GF-D8 (cell line): ENCODE measurements at regions not wholly inside any gene's neighbourhood (a gene's known extent, or its start where the extent isn't known, plus 50 kb on each side); places are given as distances from the start of the nearest gene placed in this dataset.
"Not testable (repeated sequence)": the region's sequence is repeated elsewhere in the genome, so short reads cannot be mapped to it uniquely, and the experiment has no call there.

Source experiments
- DNase-seq: peaks from one replicate; lab custom pipeline; 2025; lab: John Stamatoyannopoulos, UW

DNA sequence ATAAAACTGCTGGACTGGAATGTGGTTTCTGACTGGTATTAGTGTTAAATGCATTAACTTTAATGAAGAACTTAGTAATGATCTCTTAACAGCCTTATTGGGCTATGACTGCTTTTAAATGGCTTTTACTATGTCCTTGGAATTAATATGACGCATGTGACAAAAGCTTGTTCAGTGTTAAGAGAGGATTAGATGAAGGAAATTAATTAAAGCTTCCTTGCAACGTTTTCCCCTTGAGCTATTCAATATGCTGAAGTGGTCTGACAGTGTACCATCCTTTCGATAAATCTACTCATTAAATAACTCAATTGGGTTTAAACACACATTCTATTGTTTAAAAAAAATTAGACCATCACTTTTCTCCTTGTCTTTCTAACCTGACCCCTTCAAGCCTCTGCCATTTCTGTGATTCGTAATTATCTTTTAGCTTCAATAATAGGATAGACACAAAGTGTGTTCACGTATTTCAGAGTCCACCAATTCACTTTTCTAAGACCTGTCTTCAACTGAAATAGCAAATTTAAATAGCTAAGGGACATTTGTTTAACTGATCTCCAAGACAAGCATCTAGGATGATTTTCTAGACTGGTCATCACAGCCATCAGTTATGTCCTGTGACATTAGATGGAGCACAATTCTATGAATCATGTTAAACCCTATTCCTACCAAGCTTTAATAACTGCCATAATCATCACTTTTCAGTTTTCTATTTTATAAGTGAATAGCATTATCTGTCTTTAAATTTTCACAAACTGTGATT lies 1258.0 kb upstream of the CDH9 start:
- no peak for DNase-seq

- not testable (repeated sequence) for DNase-seq
Observed at GRCh38 chr5:28287021-28287420, 1248.6 kb upstream of the CDH9 start.

DNA sequence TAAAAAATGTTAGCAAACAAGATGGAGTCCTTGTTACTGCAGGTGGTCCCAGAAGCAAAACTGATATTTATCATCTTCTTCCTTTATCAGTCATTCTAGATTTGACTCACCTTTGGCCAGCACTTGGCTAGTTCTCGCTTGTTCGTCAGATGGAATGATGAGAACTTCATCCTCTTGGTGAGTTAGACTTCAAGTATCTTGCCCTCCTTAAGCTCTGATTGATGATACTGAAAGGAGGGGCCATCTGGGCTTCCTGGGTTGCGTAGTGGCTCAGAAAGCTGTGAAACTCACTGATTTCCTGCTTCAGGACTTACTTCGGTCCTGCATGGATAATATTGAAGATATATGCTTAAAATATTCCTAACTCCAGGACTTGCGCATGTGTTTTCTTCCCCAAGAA lies 1248.2 kb upstream of the CDH9 start:
- DNase-seq = no peak

DNA sequence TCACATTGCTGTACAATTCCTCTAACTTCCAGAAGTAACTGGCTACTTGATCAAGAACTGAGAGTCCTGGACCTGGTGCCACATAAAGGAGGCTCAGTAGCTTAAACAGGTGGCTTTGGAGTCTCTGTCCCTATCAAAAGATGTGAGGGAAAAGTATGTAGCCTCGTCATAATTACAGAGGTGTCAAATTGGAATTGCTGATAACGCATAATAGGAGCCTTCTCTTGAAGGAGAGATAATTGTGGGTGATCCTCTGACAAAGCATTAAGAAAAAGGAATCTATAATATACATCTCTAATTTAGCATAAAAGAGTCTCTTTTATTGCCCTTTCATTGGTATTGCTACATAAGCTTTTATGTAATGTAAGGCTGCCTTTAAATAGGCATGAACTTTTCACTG lies 1246.4 kb upstream of the CDH9 start:
- DNase-seq = no peak

- no peak for DNase-seq
Observed at GRCh38 chr5:28281351-28281750, 1243.0 kb upstream of the CDH9 start.

- DNase-seq = no peak
Observed at GRCh38 chr5:28275931-28276330, 1237.5 kb upstream of the CDH9 start.

DNA sequence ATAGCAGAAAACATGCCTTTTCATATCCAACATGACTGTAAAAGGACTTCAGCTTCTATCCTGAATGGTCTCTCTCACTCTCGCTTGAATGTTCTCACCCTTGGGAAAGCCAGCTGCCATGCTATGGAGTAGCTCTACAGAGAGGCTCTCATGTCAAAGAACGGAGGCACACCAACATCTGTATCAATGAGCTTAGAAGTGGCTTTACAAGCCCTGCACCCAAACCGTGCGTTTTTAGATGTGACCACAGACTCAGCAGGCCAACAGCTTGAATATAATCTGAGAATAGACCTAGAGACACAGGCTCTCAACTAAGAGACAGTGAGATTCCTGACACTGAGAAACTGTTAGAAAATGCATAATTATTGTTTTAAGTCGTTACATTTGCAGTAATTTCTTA lies 1231.6 kb upstream of the CDH9 start:
- no peak for DNase-seq

DNA sequence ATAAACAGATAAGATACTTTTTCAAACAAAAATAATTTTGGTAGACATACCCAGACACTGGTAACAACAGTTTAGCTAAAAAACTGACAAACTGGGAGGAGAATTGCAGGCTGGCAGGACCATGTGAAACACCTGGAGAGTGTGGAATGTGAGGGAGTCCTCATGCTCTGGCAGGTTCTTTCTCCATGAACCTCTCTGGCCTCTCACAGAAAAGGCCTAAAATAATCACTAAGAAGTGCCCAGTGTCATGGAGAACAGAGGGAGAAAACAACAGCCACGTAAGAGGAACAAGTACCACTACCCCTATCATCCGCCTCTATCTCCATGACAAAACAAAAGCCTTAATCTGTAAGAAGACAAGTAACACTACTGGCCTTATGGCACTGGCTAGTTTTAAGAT lies 1227.5 kb upstream of the CDH9 start:
- no peak for DNase-seq

- DNase-seq = no peak
Observed at GRCh38 chr5:28254846-28255245, 1216.5 kb upstream of the CDH9 start.

- no peak for DNase-seq
Observed at GRCh38 chr5:28253431-28253830, 1215.0 kb upstream of the CDH9 start.

DNA sequence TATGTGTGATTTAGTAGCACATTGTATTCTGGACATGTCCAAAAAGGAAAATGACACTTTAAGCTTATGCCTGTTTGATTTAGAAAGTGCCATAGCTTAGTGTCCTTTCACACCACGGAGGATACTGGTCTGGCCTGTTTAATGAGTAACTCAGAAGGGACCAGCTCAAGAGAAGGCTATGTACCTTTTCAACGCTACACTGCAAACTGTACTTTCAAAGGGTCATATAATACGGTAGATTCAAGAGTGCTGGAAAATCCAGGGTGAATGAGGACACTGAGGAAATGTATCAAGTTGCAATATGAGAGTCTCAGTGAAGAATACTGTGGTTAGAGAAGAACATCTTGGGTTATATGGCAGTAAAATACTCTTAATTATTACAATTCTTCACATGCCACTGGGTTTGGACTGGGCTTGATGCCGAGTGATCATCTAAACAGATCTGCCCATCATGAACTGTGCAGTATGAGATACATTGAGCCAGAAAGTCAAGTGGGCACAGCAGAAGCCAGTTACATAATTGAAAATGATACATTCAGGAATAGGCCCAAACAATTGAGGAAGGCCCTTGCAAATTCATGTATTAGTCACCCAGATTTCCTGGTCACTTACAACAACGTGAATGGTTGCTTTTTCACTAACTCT lies 1211.5 kb upstream of the CDH9 start:
- no peak for DNase-seq

DNA sequence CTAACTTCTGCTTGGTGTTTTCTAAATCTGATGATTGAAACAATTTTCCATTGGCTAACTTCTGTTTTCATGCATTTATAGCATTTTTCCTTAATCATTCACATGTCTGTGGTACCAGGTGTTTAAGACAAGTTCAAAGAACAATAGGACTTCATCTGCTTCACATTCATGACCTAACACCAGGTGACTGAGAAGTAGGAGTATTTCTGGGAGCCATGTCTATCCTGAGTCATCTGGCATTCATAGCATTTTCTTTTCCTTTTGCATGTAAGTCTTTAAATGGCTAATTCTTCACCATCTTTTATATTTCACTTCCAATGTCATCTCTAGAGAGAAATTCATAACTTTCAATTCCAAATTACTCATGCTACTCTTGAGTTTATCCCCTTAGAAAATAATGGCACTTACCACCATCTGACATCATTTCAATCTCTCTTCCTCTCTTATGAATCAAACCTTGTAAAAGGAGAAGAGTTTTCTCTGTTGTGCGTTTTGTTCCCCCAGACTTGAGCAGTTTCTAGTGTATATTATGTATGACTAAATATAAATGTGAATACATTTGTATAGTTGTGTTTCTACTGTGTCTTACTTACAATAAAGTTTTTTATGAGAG lies 1196.1 kb upstream of the CDH9 start:
- DNase-seq = no peak

DNA sequence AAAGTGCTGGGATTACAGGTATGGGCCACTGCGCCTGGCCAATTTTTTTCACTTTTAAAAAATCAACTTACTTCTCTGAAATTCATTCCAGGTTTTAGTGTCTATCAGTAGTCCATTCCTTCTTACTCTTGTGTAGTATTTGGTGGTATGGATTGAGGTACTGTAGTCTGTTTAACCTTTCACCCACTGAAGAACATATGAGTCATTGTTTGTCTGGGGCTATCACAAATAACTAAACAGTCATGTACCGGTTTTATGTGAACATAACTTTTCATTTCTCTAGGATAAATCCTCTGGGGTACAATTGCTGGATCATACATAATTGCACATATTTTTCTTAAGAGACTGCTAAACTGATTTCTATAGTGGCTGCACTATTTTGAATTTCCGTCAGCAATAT lies 1188.0 kb upstream of the CDH9 start:
- no peak for DNase-seq

DNA sequence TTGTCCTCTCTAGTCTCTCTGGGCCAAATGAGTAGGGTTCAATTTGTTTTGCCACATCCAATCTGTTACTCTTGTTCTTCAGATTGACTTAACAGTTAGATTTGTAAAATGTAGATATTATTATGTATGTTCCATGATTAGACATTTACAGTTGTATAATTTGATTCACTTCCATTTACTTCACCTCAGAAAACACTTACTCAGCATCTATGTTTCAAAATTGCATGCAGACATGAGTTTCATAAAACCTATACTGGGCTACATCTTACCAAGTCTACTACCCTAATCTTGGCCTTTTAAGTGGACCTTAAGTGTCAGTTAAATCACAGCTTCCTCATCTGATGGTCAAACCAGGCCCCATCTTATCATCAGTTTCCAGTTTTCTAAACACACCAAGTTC lies 1181.2 kb upstream of the CDH9 start:
- DNase-seq = no peak

DNA sequence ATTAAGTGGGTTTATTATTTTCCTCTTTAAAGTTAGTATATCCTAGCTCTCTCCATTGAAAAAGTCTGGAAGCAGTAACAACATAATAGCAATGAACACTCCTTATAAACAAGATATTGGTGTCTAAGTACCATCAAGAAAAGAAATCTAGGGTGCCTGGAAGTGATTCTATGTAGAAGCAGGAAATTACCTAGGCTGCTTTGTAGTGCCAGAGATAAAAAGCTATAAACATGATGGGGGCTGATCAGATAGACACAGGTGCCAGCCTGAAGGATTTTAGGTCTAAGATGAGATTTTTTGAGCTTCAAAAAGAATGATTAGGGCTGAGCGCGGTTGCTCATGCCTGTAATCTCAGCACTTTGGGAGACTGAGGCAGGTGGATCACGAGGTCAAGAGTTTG lies 1179.3 kb upstream of the CDH9 start:
- no peak for DNase-seq

DNA sequence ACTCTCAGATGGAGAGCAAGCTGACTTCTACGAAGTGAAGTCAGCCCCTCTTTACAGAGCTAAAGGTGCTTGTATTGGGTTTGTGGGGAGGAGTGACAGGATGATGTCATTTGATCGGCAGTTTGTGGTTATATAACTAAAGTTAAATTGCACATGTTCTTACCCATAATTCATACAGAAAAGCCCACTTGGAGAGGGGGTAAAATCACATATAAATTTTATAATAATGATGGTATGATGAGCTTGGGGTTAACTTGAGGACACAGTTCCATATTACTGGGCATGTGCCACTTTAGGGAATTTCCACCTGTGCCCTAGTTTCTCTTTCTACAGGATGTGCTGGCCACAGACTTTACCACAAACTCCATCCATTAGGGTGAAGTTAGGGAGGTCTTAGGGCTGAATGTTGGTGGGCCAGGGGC lies 1178.6 kb upstream of the CDH9 start:
- DNase-seq = no peak

DNA sequence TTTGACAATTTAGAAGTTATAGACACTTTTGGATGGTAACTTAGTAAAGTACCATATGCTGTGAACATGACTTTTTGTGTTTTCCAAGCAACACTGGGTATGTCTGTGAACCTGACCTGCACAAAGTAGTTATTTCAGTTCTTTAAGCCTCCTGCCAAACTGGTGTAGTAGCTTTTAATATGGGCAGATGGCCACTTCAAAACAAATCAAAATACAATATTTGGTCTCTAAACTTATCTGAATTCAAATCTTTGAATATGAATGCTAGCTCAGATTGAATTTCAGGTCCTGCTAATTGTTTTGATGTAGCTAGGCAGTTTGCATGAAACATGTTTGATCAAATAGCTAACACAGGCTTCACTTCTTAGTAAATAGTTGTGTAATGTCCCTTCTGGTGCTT lies 1176.7 kb upstream of the CDH9 start:
- no peak for DNase-seq

DNA sequence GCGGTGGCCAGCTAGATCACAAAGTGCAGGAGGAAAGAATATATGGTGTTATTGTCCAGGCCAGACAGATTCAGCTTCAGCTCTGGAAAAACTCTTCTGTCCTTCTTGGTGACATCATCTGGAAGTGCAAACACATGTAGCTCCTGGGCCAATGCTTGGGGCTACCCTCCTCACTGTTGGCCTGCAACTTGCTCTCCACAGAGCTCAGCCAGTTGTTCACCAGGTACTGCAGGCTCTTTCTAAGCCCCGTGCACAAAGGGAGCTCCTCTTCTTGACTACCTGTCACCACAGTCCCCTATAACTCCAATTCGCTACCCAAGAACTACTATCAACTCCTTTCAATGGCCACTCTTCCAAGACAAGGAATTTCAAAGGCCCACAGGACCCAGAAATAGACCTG lies 1175.9 kb upstream of the CDH9 start:
- DNase-seq = no peak

GRCh38 chr5:28208356-28208755 lies 1170.0 kb upstream of the CDH9 start:
- no peak for DNase-seq

GRCh38 chr5:28190011-28190410 lies 1151.6 kb upstream of the CDH9 start:
- DNase-seq = no peak

DNA sequence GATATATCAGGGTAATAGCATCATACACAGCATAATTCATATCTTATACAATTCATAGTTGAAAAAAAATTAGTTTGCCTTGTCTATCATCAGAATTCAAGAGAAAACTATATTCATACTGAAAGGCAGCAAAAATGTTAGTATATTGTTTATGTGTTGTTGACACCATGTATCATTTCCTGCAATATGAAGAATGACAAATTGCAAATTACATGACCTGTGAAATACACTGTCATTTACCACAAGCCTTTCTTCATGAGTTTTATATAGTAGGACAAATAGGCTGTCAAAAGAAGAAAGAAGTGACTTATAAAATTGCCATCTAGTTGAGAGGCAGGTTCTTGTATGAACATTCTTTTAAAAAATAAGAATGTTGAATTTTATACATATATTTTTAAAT lies 1136.3 kb upstream of the CDH9 start:
- no peak for DNase-seq

DNA sequence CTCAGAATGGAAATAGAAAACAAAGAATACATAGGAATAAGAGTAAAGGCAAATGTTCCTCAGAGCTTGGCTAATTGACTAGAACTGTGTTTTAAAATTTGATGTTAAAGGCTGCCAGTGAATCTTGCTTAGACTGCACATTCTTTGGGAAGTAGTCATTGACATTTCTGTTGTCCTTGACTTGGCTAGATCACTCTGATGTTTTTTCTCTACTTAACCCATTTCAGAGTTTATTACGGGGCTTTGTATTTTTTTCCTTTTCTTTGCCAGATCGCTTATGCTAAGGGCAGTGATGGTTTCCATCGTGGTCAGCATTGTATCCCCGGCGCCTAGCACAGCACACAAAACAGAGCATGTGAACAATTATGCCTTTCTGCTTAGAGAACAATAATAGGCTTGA lies 1126.7 kb upstream of the CDH9 start:
- no peak for DNase-seq

DNA sequence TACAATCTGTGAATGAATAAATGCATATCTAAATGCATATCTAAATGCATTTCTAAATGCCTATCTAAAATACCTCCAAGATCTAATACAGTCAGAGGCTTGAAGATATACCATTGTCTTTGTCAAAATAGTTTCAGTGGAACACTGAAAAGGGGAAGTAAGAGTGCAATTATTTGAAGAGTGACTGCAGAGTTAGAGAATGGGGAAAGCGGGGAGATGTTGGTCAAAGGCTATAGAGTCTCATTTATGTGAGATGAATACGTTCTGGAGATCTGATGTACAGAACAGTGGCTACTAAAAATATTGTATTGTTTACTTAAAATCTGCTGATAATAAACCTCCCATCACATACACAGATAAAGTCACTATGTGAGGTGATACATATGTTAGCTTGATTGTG lies 1126.2 kb upstream of the CDH9 start:
- no peak for DNase-seq

DNA sequence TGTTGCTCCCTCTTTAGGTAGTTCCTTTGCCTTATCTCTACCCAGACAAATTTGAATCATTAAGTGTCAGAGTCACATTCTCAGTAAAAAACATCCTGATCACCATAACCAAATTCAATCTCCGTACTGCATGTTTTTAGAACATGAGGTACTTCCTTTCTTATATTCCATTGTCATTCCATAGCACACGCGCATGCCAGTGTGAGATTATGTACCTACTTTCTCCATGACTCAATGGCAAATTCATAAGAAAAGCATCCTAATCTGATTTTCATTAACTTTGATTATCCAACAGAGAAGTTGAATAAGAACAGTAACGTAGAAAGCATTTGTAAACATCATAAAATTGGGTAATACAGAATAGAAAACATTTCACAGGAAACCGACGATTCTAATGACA lies 1118.6 kb upstream of the CDH9 start:
- no peak for DNase-seq
